DOHH2 (cell line): ENCODE measurements at regions not wholly inside any gene's neighbourhood (a gene's known extent, or its start where the extent isn't known, plus 50 kb on each side); places are given as distances from the start of the nearest gene placed in this dataset.
"Not testable (repeated sequence)": the region's sequence is repeated elsewhere in the genome, so short reads cannot be mapped to it uniquely, and the experiment has no call there.

Experiments used
- H3F3A ChIP-seq: fragments of 200-600 bp; sonication (generic), shearing (Covaris generic); 2 replicates; pipeline ENCODE4 v1.6.0; 2016; ENCODE audit warnings: antibody characterized with exemption, mild to moderate bottlenecking; ENCODE audit not compliant: control insufficient read depth, insufficient read depth
- H3K27ac ChIP-seq: fragments of 200-600 bp; sonication (generic); 2 replicates; pipeline ENCODE4 v1.5.1; 2014; ENCODE audit warnings: low read depth, mild to moderate bottlenecking, low read length, moderate library complexity
- H3K27me3 ChIP-seq: fragments of 200-600 bp; sonication (generic); 2 replicates; pipeline ENCODE4 v1.6.1; 2014; ENCODE audit warnings: mild to moderate bottlenecking, low read length, mixed read lengths; ENCODE audit not compliant: control insufficient read depth
- H3K36me3 ChIP-seq: fragments of 200-600 bp; sonication (generic); 2 replicates; pipeline ENCODE4 v1.6.1; 2014; ENCODE audit warnings: mild to moderate bottlenecking, low read length, moderate library complexity, mixed read lengths; ENCODE audit not compliant: control insufficient read depth
- H3K4me1 ChIP-seq: fragments of 200-600 bp; sonication (generic); 2 replicates; pipeline ENCODE4 v1.6.1; 2014; ENCODE audit warnings: mild to moderate bottlenecking, low read length, mixed read lengths; ENCODE audit not compliant: control insufficient read depth
- H3K4me2 ChIP-seq: fragments of 200-600 bp; sonication (generic); 2 replicates; pipeline ENCODE4 v1.6.0; 2014; ENCODE audit warnings: mild to moderate bottlenecking, low read length, moderate library complexity
- H3K4me3 ChIP-seq: fragments of 200-600 bp; sonication (generic); 2 replicates; pipeline ENCODE4 v1.5.1; 2014; ENCODE audit warnings: mild to moderate bottlenecking, low read length, mixed read lengths
- H3K79me2 ChIP-seq: fragments of 200-600 bp; sonication (generic); 2 replicates; pipeline ENCODE4 v1.6.1; 2014; ENCODE audit warnings: mild to moderate bottlenecking, low read length, mixed read lengths; ENCODE audit not compliant: control insufficient read depth
- H3K9me2 ChIP-seq: fragments of 200-600 bp; sonication (generic); replicated peaks from 2 replicates; pipeline ENCODE4 v1.6.1; 2014; ENCODE audit warnings: mild to moderate bottlenecking, low read length, mixed read lengths; ENCODE audit not compliant: control insufficient read depth
- H3K9me3 ChIP-seq: fragments of 200-600 bp; sonication (generic); 2 replicates; pipeline ENCODE4 v1.6.1; 2014; ENCODE audit warnings: antibody characterized with exemption, low read length, mixed read lengths; ENCODE audit not compliant: control insufficient read depth, insufficient read depth
- H4K20me1 ChIP-seq: fragments of 200-600 bp; sonication (generic); 2 replicates; pipeline ENCODE4 v1.6.0; 2014; ENCODE audit warnings: low read depth, mild to moderate bottlenecking, antibody characterized with exemption, low read length, moderate library complexity; ENCODE audit not compliant: control insufficient read depth, insufficient read depth

GRCh38 chr2:131614539-131614938 is 86.9 kb downstream of the CCDC74A start:
- not testable (repeated sequence) for H3K27me3 ChIP-seq, H3K79me2 ChIP-seq, H3K4me3 ChIP-seq, H3K4me1 ChIP-seq, H3K9me3 ChIP-seq, H4K20me1 ChIP-seq, H3K36me3 ChIP-seq, H3F3A ChIP-seq, H3K9me2 ChIP-seq, H3K4me2 ChIP-seq, H3K27ac ChIP-seq

DNA sequence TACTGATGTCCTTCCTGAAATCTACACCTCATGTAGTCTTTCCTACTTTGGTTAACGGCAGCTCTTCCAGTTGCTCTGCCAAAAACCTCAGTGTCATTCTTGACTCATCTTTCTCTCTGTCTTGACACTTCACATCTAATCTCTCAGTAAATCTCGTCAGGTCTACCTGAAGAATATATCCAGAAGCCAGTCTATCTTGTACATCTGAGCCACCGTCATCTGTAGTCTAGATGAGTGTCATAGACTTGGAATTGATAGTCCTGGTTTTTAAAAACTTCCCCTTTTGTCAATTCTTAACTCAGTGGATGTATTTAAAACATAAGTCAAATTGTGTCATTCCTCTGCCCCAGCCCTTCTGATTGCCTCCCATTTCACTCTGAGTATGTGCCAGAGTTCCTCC is 90.6 kb downstream of the CCDC74A start:
- not testable (repeated sequence) for H3K9me2 ChIP-seq, H3K9me3 ChIP-seq, H3F3A ChIP-seq, H3K4me3 ChIP-seq, H3K4me2 ChIP-seq, H3K27ac ChIP-seq, H3K36me3 ChIP-seq, H3K79me2 ChIP-seq, H3K27me3 ChIP-seq, H3K4me1 ChIP-seq, H4K20me1 ChIP-seq

DNA sequence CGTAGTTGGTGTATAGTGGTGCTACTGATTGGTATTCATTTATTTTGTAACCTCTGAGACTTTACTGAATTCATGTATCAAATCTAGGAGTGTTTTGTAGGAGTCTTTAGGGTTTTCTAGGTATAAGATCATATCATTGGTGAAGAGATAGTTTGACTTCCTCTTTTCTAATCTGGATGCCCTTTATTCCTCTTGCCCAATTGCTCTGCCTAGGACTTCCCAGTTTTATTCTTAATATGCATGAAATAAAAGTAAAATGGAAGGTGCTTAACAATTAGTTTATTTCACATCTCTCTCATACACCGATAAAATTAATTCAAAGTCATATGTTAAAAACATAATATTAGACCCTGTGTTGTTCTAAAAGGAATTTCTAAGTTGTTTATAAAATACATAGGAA is 95.2 kb downstream of the CCDC74A start:
- not testable (repeated sequence) for H3K4me2 ChIP-seq, H3K36me3 ChIP-seq, H3K4me1 ChIP-seq, H3F3A ChIP-seq, H3K27ac ChIP-seq, H3K9me3 ChIP-seq, H3K79me2 ChIP-seq, H4K20me1 ChIP-seq, H3K4me3 ChIP-seq, H3K27me3 ChIP-seq, H3K9me2 ChIP-seq

- H3F3A ChIP-seq, H3K9me2 ChIP-seq, H3K27me3 ChIP-seq, H3K9me3 ChIP-seq, H3K4me3 ChIP-seq, H3K27ac ChIP-seq, H4K20me1 ChIP-seq, H3K36me3 ChIP-seq, H3K79me2 ChIP-seq, H3K4me2 ChIP-seq: not testable (repeated sequence)
- peaks cover 17% of the 10 kb centered on the region for H3K4me1 ChIP-seq
These were observed 98.3 kb downstream of the CCDC74A start for GRCh38 chr2:131626011-131626410.

DNA sequence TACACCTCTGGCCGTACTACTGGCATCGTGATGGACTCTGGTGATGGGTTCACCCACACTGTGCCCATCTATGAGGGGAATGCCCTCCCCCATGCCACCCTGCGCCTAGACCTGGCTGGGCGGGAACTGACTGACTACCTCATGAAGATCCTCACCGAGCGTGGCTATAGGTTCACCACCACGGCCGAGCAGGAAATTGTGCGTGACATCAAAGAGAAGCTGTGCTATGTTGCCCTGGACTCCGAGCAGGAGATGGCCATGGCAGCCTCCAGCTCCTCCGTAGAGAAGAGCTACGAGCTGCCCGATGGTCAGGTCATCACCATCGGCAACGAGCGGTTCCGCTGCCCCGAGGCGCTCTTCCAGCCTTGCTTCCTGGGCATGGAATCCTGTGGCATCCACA is 98.9 kb downstream of the CCDC74A start:
- H3K27me3 ChIP-seq, H3K9me3 ChIP-seq, H3K27ac ChIP-seq, H3F3A ChIP-seq, H4K20me1 ChIP-seq, H3K4me3 ChIP-seq, H3K4me2 ChIP-seq, H3K79me2 ChIP-seq, H3K36me3 ChIP-seq, H3K9me2 ChIP-seq: not testable (repeated sequence)
- peaks cover 17% of the 10 kb centered on the region for H3K4me1 ChIP-seq

DNA sequence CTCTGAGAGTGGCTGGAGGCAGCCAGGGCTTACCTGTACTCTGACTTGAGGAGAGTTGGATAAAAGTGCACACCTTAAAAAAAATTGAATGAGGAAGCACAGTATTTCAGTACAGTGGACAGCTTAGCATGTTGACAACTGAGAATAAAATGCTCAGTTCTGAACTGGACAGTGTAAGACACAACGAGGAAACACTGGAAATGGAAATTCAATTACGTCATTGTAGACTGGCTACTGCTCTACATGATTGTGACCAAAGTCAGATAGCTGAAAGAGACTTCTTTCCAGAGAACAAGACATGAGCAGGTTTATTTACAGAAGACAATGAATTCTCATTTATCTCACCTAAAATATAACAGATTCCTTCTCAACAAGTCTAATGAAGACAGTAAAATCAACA is 100.1 kb downstream of the CCDC74A start:
- not testable (repeated sequence) for H3K27me3 ChIP-seq, H3K4me2 ChIP-seq, H3K9me2 ChIP-seq, H3K79me2 ChIP-seq, H3K4me3 ChIP-seq, H4K20me1 ChIP-seq, H3K9me3 ChIP-seq, H3K27ac ChIP-seq, H3K36me3 ChIP-seq, H3F3A ChIP-seq
- peaks cover 17% of the 10 kb centered on the region for H3K4me1 ChIP-seq

- H3K27ac ChIP-seq, H3K36me3 ChIP-seq, H3K4me2 ChIP-seq, H3K4me3 ChIP-seq, H3K9me3 ChIP-seq, H3K27me3 ChIP-seq, H4K20me1 ChIP-seq, H3K79me2 ChIP-seq, H3K9me2 ChIP-seq, H3F3A ChIP-seq: not testable (repeated sequence)
- peaks cover 28% of the 10 kb centered on the region for H3K4me1 ChIP-seq
These were observed 104.0 kb downstream of the CCDC74A start for GRCh38 chr2:131631648-131632047.

GRCh38 chr2:131633405-131633804 is 105.7 kb downstream of the CCDC74A start:
- H3K79me2 ChIP-seq, H3K4me2 ChIP-seq, H4K20me1 ChIP-seq, H3K27me3 ChIP-seq, H3K4me3 ChIP-seq, H3K9me2 ChIP-seq, H3K27ac ChIP-seq, H3K36me3 ChIP-seq, H3F3A ChIP-seq, H3K9me3 ChIP-seq: not testable (repeated sequence)
- H3K4me1 ChIP-seq = peaks cover 28% of the 10 kb centered on the region
